LNCAP (cell line): ENCODE measurements at regions not wholly inside any gene's neighbourhood (a gene's known extent, or its start where the extent isn't known, plus 50 kb on each side); places are given as distances from the start of the nearest gene placed in this dataset.

Experiments
- TF ChIP-seq, protein P1 (sequence below): fragments of 450-650 bp; IDR thresholded peaks from 2 replicates; pipeline ENCODE4 v1.5.1; 2017; ENCODE audit warnings: mild to moderate bottlenecking

GRCh38 chr6:169831450-169832246, 80.2 kb downstream of the ERMARD start:
- TF ChIP-seq, protein P1, sequence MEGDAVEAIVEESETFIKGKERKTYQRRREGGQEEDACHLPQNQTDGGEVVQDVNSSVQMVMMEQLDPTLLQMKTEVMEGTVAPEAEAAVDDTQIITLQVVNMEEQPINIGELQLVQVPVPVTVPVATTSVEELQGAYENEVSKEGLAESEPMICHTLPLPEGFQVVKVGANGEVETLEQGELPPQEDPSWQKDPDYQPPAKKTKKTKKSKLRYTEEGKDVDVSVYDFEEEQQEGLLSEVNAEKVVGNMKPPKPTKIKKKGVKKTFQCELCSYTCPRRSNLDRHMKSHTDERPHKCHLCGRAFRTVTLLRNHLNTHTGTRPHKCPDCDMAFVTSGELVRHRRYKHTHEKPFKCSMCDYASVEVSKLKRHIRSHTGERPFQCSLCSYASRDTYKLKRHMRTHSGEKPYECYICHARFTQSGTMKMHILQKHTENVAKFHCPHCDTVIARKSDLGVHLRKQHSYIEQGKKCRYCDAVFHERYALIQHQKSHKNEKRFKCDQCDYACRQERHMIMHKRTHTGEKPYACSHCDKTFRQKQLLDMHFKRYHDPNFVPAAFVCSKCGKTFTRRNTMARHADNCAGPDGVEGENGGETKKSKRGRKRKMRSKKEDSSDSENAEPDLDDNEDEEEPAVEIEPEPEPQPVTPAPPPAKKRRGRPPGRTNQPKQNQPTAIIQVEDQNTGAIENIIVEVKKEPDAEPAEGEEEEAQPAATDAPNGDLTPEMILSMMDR: peak; percentile 91
